NCI-H82 treated with DMSO at 0.1 percent for 48 hours (cell line): ENCODE measurements at regions not wholly inside any gene's neighbourhood (a gene's known extent, or its start where the extent isn't known, plus 50 kb on each side); places are given as distances from the start of the nearest gene placed in this dataset.
"Not testable (repeated sequence)": the region's sequence is repeated elsewhere in the genome, so short reads cannot be mapped to it uniquely, and the experiment has no call there.

ENCODE experiments used
- DNase-seq: peaks from one replicate; lab custom pipeline; 2025; ENCODE audit not compliant: unreplicated experiment; lab: John Stamatoyannopoulos, UW

DNA sequence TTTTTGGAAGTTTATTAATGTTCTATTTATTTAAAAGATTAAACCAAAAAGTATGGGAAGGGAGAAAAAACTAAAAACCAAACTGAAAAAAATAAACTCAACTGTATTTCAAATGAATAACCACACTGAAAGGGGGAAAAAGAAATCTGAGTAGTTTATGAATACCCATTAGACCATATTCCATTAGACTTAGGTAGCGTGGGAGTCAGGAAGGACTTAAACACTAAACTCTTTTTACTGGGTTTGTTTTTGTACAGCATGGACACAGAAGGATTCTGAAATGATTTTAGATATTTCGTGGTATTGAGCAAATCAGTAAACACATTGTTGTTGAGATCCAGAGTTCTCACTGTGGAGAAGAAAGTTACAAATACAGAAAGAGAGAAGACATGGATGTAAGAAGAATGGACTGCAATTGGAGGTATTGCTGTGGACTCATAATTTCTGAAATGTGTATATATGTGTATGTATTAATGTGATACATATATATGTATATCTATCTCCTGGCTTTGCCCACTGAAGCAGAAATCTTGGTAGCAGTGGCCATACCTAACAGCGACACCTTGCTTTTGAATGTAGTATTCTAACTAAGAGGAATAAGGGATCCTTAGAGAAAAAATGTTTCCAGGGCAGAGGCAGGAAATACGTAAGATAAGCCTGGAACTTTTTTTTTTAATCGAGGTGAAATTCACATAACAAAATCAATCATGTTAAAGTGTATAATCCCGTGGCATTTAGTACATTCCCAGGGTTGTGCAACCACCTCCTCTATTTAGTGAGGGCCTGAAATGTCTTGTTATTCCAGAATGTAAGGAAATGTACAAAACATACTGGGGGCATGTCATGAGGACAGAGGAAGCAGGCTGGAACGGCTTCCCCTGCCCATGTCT lies 228.8 kb downstream of the SMARCA2 start:
- DNase-seq, result no peak

DNA sequence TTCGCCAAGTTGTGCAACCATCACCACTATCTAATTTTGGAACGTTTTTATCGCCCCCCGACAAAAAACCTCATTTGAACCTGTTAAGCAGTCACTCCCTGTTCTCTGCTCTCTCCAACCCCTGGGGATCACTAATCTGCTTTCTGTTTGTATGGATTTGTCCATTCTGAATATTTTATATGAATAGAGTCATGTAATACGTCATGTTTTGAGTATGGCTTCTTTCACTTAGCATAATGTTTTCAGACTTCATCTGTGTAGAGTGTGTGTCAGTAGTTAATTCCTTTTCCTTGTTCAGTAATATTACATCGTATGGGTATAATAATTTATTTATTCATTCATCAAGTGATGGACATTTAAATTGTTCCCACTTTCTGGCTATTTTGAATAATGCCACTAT lies 232.2 kb downstream of the SMARCA2 start:
- no peak for DNase-seq

DNA sequence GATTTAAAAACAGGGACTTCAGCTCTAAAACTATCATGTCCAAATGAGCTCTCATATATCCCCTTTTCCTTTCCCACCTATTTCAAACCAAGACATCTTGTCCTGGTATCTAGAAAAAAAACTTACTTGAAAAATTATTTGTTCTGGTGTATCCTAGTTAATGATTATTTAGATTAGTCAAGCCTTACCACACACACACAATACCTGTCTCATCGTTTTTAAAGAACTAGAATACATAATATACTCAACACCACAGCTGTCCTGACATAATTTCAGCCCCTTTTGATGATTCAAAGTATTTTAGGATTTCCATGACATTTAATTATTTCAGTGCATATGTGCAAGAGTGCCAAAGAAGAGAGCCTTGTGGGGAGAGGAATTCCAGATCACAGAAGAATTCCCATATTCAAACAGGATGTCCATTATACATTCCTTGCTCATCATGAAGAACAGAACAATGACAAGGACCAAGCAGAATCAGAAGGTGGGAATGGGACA lies 233.7 kb downstream of the SMARCA2 start:
- DNase-seq, result no peak

DNA sequence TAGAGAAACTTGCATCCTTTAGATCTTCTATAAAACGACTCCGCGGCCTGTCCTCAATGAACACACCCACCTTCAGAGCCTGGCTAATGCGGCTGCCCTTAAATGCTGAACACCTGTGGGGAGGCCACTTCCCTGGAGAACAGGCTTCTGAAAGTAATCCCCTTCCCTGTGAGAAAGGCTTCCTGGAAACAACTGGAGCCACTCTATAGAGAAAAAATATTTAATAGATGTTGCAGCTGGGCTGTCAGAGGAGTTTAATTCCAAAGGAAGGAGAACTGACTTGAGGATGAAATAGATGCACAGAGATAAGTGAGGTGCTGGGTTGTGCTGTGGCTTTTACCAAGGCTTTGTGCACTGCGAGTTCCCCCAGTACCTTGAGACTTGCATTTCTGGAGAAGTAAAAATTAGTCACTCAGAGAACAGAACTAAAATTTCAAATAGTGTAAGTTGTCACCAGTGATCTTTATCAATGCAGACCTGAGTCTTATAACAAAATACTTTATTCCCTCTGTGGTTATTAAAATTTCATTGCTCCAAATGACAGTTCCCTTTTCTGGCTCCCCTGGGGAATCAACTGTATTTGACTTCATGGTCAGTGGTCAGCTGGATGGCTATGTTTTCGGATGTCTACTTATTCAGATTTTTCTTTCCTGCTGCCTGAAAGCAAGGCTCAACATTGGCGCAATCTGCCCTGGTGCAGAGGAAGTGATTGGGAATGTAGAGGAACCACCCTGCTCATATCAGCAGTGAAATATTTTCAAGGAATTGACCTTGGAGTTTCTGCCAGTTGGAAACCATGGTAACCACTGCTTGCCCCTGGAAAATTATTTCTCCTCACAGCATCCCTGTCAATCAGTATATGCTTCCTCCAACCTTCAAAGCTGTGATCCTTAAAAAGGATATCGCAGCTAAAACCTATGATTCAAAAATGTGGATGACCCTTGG lies 238.8 kb downstream of the SMARCA2 start:
- DNase-seq, result no peak

DNA sequence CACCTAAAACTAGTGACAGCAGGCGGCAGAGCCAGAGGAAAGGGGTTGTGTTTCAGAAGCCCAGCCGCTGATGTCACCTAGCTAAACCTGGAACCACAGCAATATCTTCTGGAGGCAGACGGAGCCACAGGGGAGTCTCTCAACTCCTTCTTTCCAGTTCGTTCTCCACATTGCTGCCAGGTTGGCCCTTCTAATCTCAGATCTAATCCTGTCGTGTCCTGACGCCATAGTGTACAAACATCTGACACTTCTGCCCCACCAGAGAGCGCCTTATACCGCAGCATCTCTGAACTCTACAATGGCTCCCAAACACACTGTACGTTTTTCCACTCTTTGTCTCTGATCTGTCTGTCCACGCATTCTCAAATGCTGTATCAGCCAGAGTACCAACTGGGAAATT lies 240.0 kb downstream of the SMARCA2 start:
- peak; percentile 20 for DNase-seq

DNA sequence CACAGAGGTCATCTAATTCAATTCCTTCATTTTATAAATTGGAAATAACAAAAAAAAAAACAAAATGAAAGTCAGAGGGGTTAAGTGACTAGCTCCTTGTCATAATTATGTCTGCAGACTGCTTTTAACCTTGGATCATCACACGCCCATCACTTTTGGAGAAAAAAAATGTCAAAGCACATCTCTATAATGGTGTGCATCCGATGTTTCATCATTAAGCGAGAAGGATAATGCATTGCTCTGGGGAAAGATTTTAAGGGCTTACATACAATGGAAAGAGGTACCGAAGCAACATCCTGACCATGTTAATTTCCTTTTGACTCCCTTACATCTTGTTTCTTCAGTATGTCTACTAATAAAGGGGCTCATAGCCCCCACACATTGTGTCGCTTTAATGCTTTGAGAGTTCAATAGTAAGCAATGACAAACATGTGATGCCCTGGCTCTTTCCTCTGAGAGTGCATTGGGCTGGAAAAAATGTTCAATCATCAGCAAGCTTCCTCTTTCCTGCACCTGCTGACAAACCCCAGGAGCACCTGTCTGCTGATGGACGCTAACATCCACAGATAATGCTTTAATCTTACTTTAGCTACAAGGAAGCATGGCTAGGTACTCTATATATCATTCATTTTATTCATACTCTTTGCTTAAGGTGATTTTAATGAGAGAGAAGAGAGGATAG lies 242.2 kb downstream of the SMARCA2 start:
- DNase-seq, result no peak

DNA sequence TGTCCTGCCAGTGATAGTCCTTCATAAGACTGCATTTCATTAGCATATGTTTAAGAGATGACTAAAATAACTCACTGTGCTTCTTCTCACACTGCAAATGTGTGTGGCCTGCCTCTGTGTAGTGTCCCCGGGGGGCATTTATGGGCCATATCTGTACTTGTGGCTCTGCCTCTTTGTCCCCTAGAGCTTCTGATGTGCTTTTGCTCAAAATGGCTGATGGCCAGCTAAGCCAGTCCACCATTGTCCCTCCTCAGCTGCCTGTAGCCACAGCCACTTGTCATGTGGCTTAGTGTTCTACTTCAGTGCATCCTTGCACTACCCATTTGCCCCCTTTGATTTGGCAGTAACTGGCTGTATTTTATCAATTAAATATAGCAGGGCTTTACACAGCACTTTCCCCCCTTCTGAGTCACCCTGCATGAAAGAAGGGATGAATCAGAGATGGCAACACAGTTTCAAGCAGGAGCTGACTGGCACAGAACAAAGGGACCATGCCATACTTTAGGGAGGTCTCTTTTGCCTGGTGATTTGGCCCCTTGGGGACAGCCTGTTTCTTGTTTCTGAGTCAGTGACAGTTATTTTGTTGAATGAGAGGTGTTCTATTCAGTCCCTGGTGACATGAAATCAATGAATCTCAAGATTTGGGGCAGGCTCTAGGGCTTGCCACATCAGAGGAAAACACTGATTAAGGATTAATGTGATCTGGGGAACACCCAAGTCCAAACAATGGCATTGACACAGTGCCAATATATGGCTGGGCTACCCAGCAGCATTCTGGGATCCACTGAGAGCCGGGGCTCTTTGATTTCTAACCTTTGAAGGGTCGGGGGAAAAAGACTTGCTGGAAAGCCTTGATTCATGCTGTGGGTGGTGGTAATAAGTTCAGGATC lies 245.5 kb downstream of the SMARCA2 start:
- no peak for DNase-seq

DNA sequence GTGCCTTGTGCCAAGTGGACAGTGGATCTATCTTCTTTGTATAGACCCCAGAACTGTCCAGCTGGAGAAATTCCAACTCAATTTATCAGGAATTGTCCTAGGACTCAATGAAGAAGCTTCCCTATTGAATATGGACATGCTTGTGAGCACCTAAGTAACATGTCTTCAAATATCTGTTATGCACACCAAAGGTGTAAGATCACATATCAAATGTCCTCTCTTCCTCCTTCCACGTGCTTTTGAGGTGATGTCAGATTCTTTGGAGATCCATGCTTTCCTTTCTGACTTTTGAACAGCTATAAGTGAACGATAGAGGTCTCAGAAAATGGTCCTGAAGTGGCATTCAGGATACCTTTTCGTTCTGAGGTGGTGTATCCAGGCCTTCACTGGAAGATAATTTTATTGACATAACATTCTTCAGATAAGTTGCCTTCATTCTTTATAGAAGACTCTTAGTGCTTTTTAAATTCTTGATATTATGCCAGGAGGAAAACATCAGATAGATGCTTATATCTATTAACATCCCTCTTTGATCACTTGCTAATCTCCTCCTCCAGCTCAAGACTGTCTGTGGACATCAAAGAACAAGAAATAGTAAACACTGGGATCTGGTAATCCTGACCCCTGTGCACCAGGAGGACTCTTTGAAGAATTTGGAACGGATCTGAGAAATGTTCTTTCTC lies 246.4 kb downstream of the SMARCA2 start:
- DNase-seq, result no peak

DNA sequence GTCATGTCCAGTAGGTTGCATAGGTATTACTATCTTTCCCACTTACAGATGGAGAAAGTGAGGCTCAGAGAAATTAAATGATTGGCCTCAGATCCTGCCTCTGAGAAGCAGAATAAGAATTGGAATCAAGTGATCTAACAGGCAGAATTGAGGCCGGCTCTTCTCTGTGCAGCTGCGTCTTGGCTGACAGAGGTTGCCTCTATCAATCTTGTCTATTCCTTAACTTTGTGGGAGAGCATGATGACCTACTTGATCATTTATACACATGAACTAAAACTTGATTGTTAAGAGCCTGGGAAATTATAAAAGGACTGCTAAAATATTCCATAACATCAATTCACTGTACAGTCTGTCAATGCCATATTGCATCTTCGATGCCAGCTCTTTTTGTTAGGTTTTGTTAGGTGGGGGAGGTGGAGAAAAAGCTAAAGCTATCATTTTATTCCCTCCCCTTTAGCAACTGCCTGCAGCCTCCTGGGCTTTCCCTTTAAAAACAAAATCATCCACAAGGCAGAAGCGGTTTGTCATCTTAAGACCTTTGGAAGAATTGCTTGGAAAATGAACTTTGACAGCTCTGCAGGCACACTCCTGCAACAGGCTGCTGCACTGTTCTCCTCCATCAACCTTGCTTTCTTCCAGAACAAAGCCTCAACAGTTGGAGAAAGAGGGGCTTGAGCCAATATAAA lies 247.4 kb downstream of the SMARCA2 start:
- no peak for DNase-seq

DNA sequence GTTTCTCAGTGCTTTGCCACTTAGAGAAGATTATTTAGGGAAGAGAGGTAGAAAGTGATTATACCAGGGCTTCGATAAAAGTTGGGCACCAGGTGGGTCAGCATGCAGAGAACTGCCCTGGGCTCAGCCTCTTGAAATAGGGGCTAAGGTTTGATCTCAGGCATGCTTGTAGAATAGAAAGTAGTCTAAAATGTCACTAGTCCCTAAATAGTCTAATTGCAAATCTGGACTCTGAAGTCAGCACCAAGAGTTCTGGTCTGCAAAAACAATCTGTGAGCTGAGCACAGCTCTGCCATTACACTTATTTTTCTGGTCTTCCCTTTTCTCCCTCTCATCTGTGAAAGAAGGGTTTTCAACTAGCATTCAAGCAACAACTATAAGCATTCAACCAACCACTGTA lies 248.0 kb downstream of the SMARCA2 start:
- no peak for DNase-seq

DNA sequence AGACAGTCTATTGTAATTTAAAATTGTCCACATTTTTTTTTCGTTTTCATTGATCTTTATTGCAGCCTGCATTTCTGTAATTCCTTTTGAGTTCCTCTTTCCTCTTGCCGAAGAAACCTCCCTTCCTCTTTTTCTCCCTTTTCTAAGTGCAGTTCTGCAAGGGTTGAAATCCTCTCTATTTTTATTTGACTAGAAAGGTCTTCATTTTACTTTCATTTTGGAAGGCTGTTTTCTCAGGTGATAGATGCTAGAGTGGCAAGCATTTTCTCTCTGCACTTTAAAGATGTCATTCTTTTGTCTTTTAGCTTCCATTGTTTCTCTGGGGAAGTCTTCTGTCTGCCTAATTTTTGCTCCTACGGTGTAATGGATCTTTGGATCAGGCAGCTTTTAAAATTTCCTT lies 248.5 kb downstream of the SMARCA2 start:
- no peak for DNase-seq

DNA sequence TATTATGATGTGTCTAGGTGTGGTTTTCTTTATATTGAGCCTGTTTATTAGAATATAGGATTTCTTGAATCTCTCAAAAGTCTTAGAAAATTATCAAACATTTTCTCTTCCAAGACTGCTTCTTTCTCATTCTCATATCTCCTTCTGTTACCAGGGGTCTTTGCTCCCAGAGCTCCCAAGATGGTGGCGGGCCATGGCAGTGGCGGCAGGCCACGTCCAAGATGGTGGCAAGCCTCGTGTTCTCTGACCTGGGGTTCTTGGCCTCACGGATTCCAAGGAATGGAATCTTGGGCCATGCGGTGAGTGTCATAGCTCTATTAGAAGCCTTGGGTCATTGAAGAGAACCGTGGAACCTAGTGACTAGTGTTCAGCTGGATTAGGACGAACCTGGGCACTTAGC lies 248.9 kb downstream of the SMARCA2 start:
- DNase-seq, result no peak

DNA sequence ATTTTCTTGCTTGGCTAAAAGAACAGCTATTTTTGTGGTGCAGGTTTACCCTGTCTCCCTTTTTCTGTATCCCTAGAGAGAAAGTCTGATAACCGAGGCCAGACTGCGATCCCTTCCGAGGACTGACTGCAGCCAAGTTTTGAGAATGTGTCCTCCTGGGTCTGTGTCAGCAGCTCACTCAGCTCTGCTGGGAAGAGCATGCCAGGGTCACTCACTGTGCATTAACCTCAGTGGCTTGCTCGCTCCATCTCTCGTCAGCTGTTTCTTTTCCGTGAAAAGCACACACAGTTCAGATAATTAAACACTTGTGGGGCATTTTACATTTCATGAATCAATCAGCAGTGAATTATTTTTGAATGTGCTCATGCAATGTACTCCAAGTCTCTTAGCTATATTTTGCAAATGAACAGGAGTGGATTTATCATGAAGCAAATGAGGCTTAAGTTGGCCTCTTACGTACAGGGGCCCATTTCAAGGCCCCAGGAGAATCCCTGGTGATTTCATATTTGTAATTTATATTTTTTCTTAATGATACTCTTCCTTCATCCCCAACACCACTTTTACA lies 252.1 kb downstream of the SMARCA2 start:
- no peak for DNase-seq

DNA sequence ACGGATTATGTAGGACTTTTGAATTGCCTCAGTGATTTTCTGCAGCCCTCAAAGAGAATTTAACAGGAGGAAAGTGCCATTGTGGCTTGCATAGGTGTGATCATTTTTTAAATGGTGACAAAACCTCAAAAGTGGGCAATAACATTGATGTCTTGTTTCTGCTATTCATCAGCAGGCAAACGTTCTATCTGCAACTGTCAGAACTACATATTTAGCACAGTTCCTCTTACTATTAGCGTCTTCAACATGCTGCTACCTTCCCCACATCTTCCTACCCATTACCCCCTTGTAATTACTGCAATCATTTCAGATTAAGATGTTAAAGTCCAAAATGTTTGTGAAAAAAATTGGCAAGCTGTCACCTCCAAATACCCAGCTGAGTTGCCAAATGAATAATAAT lies 254.6 kb downstream of the SMARCA2 start:
- no peak for DNase-seq

DNA sequence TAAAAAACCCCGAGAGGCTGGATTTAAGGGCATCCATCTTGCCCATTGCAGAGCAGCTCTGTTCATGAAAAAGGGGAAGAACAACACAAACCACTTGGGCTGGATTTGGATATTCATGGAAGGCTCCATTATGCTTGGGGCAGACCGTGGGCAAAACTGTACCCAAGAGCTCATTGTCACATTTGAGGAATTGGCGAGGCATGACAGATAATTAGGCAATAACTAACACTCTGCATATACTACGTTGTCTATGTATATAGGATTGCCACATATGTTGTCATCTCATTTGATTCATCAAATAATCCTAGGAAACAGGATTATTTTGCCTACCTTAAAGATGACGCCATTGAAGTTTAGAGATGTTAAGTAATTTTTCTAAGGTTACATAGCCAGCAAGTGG lies 255.4 kb downstream of the SMARCA2 start:
- DNase-seq, result no peak

DNA sequence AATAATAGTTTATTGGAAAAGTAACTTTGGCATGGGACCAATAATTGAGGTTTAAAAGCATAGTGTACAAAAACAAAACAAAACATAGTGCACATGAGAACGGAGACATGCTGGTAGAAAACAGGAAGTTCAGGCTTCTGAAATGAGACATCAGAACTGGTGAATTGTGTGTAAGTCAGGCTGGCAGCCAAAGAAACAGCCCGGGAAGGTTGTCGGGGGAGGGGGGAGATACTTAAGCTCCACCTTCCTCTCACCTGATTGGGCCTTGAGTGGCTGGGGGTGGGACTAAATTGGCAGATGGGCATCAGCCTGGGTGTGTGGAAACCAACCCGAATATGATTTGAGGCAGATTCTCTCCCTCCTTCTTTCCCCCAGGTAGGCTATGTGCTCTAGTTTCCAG lies 256.3 kb downstream of the SMARCA2 start:
- DNase-seq, result no peak

DNA sequence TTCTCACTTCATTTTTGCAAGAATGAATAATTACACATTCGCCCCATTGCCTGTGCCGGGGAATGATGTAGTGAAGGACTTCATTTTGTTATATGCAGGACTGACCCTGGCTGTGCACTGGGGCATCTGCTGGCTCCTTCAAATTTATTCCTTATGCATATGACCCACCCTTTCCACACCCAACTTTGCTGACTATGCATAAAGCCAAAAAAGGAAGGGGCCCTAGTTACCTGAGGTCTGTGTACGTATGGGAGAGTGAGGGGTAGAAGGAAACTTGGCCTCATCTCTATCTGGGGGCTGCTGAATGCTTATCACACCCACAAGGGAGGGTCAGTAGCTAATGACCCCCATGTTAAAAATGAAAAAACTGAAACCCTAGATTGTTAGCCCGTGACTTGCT lies 259.6 kb downstream of the SMARCA2 start:
- no peak for DNase-seq

DNA sequence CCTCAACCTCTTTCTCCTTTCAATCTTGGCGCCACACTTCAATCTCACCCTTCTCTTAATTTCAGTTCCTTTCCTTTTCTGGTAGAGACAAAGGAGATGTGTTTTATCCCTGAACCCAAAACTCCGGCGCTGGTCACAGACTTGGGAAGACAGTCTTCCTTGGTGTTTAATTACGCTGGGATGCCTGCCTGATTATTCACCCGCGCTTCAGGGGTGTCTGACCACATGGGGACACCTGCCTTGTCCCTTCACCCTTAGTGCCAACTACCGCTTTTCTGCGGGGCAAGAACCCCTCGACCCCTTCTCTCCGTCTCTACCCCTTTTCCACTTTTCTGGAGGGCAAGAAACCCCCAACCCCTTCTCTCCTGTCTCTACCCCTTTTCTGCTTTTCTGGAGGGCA lies 261.1 kb downstream of the SMARCA2 start:
- no peak for DNase-seq

DNA sequence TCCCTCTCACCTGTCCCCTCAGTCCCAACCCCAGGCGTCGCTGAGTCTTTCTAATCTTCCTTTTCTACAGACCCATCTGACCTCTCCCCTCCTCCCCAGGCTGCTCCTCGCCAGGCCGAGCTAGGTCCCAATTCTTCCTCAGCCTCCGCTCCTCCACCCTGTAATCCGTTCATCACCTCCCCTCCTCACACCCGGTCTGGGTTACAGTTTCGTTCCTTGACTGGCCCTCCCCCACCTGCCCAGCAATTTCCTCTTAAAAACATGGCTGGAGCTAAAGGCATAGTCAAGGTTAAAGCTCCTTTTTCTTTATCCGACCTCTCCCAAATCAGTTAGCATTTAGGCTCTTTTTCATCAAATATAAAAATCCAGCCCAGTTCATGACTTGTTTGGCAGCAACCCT lies 262.0 kb downstream of the SMARCA2 start:
- DNase-seq, result not testable (repeated sequence)
